Body of pancreas (tissue), 4 donors: ENCODE measurements at regions not wholly inside any gene's neighbourhood (a gene's known extent, or its start where the extent isn't known, plus 50 kb on each side); places are given as distances from the start of the nearest gene placed in this dataset.
"Not testable (repeated sequence)": the region's sequence is repeated elsewhere in the genome, so short reads cannot be mapped to it uniquely, and the experiment has no call there.

Source experiments
- ATAC-seq: fragments of 150-250 bp; one replicate; pipeline ENCODE4 v1.9.1; 2016
- DNase-seq, 4 donors: peaks; one replicate each; pipeline ENCODE4 v3.0.0-alpha.2; 2019
- H3K27ac ChIP-seq, 4 donors: fragments of 200-600 bp; sonication (generic); 1 replicate in 3 of 4; 2 replicates in 1 of 4; pipeline versions ENCODE4 v1.5.1 to v1.6.1; 2016 to 2019; ENCODE audit warnings: mild to moderate bottlenecking in 1 of 4, mixed read lengths in 1 of 4, moderate library complexity in 1 of 4
- H3K27me3 ChIP-seq, 2 donors: fragments of 200-600 bp; sonication (generic); one replicate each; pipeline ENCODE4 v1.6.0; 2016; ENCODE audit warnings: mild to moderate bottlenecking in 1 of 2
- H3K36me3 ChIP-seq, 2 donors: fragments of 200-600 bp; sonication (generic); replicated peaks in 1 of 2; 2 replicates each; pipeline ENCODE4 v1.5.1; 2016; ENCODE audit warnings: low read depth in 2 of 2; ENCODE audit not compliant: insufficient read depth in 1 of 2
- H3K4me1 ChIP-seq: fragments of 200-600 bp; sonication (generic); one replicate; pipeline ENCODE4 v1.6.0; 2016
- H3K4me3 ChIP-seq, 2 donors: fragments of 200-600 bp; sonication (generic); 1 replicate in 1 of 2; 2 replicates in 1 of 2; pipeline ENCODE4 v1.5.1; 2016 to 2019
- H3K9me3 ChIP-seq, 3 donors: fragments of 200-600 bp; sonication (generic); 1 replicate in 2 of 3; 2 replicates in 1 of 3; pipeline ENCODE4 v1.5.1; 2016
- CTCF ChIP-seq, 7 experiments: fragments of 450-650 bp in 4 of 7; fragments of 200-600 bp in 3 of 7; sonication (generic) in 3 of 7; IDR thresholded peaks; one replicate each; pipeline ENCODE4 v1.5.1; 2016 to 2019; ENCODE audit warnings: antibody characterized with exemption in 7 of 7
- POLR2A ChIP-seq, 3 donors: fragments of 450-650 bp; IDR thresholded peaks; one replicate each; pipeline ENCODE4 v1.6.1; 2016; ENCODE audit warnings: antibody characterized with exemption in 3 of 3, mild to moderate bottlenecking in 2 of 3
- WGBS, 2 donors: methylation state at CpG; one replicate each; pipeline ENCODE4 v1.1.5; 2017; 5-methylcytosine and 5-hydroxymethylcytosine counted together
- intact Hi-C: fragments of 100-400 bp; cut with DNase I; formaldehyde crosslinking; loops from one replicate; pipeline ENCODE4 v1.15.1; 2023

GRCh38 chr1:232334246-232334645 lies 295.7 kb downstream of the SIPA1L2 start:
- H3K27ac ChIP-seq, result no peak overlapping the region
- no peak overlapping the region for H3K4me3 ChIP-seq
- intact Hi-C loops, result no loop called here
- H3K4me1 ChIP-seq, result no peaks in the 10 kb centered on the region
- WGBS, 2 donors, result 57 to 76% methylated on average over 3 of the region's 3 CpGs
- H3K9me3 ChIP-seq, result no peaks in the 10 kb centered on the region
- H3K27me3 ChIP-seq, result no peaks in the 10 kb centered on the region
- ATAC-seq (no peak), DNase-seq (no peak)
- no peaks in the 10 kb centered on the region for H3K36me3 ChIP-seq
- no peak for TF ChIP-seq POLR2A (IDR thresholded peaks at IDR 0.05)
- no peak for TF ChIP-seq CTCF (IDR thresholded peaks at IDR 0.05)

GRCh38 chr1:232333419-232333767 lies 296.5 kb downstream of the SIPA1L2 start:
- Histone ChIP-seq H3K27ac (no peak overlapping the region), H3K27me3 (no peaks in the 10 kb centered on the region), H3K36me3 (no peaks in the 10 kb centered on the region), H3K4me1 (no peaks in the 10 kb centered on the region), H3K4me3 (no peak overlapping the region), H3K9me3 (no peaks in the 10 kb centered on the region)
- DNase-seq (no peak), ATAC-seq (no peak)
- intact Hi-C loops, result no loop called here
- TF ChIP-seq POLR2A (IDR thresholded peaks at IDR 0.05), result no peak
- TF ChIP-seq CTCF (IDR thresholded peaks at IDR 0.05), result no peak
- WGBS, 2 donors, result 87 to 95% methylated on average over 5 of the region's 5 CpGs

- ATAC-seq, H3K9me3 ChIP-seq, H3K36me3 ChIP-seq, H3K27ac ChIP-seq, H3K4me3 ChIP-seq, H3K4me1 ChIP-seq, intact Hi-C loops, H3K27me3 ChIP-seq, DNase-seq: not testable (repeated sequence)
- WGBS, 2 donors, result 78% methylated on average over 6 to 9 of the region's 9 CpGs
Measured at GRCh38 chr1:232332710-232333418, 297.1 kb downstream of the SIPA1L2 start.

- no peak for TF ChIP-seq CTCF (IDR thresholded peaks at IDR 0.05)
- TF ChIP-seq POLR2A (IDR thresholded peaks at IDR 0.05), result no peak
Measured at GRCh38 chr1:232329103-232329813, 300.7 kb downstream of the SIPA1L2 start.

GRCh38 chr1:232328486-232329102 lies 301.3 kb downstream of the SIPA1L2 start:
- DNase-seq (peak in 1 of 4 donors; percentile 11), ATAC-seq (no peak)
- intact Hi-C loops, result no loop called here
- 72 to 73% methylated on average over 4 of the region's 4 CpGs for WGBS, 2 donors
- Histone ChIP-seq H3K9me3 (no peaks in the 10 kb centered on the region), H3K27me3 (no peaks in the 10 kb centered on the region), H3K4me3 (no peak overlapping the region), H3K4me1 (no peaks in the 10 kb centered on the region), H3K36me3 (no peaks in the 10 kb centered on the region), H3K27ac (no peak overlapping the region)
- TF ChIP-seq POLR2A (IDR thresholded peaks at IDR 0.05) (no peak), CTCF (IDR thresholded peaks at IDR 0.05) (no peak)

More at GRCh38 chr1:232329103-232329813, 300.7 kb downstream of the SIPA1L2 start:
- ATAC-seq (no peak), DNase-seq (no peak)
- intact Hi-C loops, result no loop called here
- H3K27ac ChIP-seq, result no peak overlapping the region
- no peaks in the 10 kb centered on the region for H3K36me3 ChIP-seq
- WGBS, 2 donors, result 73 to 76% methylated on average over 10 of the region's 10 CpGs
- H3K4me3 ChIP-seq, result no peak overlapping the region
- H3K9me3 ChIP-seq, result no peaks in the 10 kb centered on the region
- H3K27me3 ChIP-seq, result no peaks in the 10 kb centered on the region
- H3K4me1 ChIP-seq, result no peaks in the 10 kb centered on the region
